Left kidney (tissue), 1 donor: ENCODE measurements at regions not wholly inside any gene's neighbourhood (a gene's known extent, or its start where the extent isn't known, plus 50 kb on each side); places are given as distances from the start of the nearest gene placed in this dataset.

ENCODE experiments used
- DNase-seq: peaks from one replicate; pipeline ENCODE4 v3.0.0-alpha.2; 2013

DNA sequence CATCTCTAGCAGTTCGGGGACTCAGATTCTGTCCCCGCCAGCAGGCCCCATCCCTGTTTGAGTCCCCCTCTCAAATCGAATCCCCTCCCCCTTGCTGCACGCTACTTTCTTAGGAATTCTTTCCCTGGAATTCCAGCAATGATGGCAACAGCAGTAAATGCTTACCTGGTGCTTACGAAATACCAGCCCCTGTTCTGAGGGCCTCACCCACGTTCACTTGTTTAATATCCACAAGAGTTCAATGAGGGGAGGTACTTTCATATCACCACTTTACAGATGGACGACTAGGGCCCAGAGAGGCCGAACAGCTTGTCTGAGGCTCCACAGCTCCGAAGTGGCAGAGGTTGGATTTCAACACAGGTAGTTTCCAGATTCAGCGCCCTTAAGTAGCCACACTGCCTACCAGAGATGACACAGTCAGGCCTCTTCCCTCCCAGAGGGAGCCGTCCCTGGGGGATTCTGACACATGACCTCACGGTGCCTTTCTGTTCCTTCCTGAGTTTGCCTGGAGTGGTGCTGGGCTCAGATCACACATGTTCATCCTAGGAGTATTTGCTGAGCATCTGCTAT is 120.7 kb upstream of the GSE1 start:
- no peak for DNase-seq

DNA sequence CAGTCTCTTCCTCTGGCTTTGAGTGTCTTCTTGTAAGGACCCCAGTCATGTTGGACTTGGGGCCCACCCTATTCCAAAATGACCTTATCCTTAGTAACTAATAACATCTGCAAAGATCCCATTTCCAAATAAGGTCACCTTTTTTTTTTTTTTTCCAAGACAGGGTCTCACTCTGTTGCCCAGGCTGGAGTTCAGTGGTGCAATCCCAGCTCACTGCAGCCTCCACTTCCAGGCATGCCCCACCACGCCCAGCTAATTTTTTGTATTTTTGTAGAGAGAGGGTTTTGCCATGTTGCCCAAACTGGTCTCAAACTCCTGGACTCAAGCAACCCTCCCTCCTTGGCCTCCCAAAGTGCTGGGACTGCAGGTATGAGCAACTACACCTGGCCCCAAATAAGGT is 118.8 kb upstream of the GSE1 start:
- no peak for DNase-seq

DNA sequence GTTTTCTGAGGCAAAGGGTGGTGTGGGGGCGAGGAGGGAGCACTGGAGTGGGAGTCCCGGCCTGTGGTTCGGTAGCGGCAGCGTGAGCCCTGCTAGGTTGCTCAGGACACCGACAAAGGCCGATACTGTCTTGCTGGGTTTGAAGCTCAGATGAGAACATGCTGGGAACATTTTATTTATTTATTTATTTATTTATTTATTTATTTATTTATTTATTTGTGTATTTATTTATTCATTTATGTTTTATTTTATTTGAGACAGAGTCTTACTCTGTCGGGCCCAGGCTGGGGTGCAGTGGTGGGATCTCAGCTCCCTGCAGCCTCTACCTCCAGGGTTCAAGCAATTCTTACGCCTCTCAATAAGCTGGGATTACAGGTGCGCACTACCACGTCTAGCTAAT is 117.9 kb upstream of the GSE1 start:
- no peak for DNase-seq

DNA sequence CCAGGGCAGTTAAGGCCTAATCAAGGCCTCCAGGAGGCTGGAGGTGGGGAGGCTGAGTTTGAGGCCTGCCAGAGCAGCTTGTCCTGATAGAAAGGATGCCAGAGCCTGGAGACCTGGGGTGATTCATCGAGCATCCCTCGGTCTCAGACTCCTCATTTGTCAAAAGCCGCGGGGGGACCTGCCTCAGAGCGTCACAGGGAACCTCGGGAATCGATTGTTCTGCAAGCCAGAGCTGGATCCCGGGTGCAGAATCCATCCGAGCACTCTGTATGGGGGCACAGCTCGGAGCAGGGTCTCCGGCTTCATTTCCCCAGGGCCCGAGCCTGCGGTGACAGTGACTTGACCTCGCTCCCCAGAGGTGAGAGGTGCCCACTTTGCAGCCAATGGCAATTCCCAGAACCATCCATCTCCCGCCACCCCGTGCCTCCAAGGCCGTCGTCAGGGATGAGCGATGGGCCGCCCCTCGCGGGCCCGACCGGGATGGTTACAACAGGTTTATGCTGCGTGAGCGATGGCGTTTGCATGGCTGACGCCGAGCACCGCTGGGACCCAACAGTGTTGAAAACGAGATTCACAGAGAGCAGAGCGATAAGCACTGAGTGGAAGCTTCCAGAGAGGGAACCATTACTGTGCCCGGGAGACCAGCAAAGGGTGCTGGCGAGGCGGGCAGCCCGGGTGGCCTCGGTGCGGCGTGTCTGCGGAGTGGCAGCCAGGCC is 117.1 kb upstream of the GSE1 start:
- no peak for DNase-seq

DNA sequence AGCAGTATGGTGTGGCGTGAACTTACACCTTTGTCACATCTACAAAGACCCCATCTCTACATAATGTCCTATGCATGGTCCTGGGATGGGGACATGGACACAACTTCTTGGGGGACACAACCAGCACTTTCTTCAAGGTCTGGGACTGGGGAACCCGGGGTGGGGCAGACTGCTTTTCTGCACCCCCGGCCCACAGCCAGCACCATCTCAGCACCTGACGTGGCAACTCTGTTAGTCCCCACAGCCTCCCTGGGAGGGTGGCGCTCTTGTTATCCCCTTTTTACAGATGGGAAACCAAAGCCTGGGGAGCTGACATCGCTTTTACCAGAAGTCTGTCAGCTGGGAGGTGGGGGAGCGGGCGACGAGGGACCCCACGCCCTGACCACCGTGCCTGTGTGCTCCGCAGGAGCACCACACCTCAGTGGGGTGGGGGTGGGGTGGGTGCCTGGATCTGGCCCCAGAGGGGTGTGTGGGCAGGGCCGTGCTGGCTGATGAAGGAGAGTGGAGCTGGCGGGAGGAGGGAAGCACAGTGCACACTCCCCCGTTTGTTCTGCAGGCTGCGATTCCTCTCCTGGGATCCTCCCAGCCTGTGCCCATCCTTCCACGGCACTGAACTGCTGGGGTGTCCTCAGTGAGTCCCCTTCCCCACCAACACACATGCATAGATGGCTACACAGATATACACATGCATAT is 115.4 kb upstream of the GSE1 start:
- no peak for DNase-seq

DNA sequence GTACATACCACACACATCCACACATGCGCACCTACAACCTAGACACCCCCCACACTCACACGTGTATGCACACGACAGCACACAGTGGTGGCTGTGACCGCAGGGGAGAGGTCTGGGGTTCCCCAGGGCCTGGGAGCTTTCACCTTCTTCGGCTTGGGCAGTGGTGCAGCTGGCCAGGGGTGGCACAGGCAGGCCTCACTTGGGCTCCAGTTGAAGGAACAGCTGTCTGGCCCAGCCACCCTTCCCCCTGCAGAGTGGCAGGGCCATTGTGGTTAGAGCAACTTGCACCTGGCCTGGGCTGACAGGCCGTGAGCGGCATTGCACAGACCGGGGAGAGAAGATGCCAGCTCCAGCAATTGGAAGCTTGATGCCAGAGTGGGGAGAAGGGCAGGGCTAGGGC is 114.5 kb upstream of the GSE1 start:
- DNase-seq, result no peak

DNA sequence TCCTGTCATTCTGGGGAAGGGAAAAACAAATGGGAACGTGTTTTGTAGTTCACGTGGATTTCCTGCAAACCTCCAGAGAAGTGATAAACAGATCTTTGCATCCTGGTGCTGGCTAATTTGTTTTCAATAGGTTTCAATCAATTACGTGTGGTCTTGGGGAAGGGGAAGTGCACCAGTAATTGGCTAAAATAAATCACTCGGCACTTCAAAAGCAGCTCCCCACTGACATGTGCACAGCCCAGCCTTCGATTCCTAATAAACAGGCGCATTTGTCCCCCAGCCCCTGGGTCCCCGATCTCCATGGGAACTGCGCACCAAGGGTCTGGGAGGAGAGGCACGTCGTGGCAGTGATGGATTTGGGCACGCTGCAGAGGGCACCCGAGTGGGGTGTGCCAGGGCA is 112.9 kb upstream of the GSE1 start:
- DNase-seq, result no peak

DNA sequence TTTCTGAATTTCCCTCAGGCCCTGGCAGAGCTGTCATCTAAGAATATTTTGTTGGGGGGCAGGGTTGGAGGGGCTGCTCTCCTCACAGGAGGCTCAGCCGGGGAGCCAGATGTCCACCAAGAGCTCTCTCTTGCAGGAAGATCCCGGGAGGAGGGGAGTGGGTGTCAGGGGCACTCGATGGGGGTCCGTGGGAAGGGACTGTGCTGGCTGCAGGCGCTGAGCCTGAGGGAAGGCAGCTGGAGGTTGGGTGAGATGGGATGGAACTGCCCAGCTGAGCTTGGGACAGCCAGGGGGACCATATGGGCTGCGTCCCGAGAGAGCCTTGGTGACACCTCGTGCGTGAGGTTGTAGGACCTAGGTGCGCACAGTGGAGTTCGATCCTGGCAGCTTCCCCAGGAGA is 111.2 kb upstream of the GSE1 start:
- DNase-seq, result no peak

DNA sequence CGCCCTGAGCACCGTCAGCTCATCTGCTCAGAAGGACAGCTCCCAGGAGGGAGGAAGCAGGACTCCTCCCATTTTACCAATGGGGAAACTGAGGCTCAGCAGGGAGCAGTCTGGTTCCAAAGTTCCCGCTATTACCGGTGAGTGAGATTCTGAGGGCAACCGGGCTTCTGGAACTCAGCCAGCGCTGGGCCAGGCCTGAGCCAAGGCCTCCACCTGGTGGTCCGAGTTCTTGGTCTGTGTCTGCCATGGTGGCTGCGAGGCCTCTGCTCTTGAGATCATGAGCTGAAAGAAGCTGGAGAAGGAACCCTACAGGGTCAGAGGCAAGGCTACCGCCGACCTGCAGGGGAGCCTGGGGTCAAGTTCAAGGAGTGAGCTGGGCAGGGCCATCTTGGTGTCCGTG is 110.8 kb upstream of the GSE1 start:
- DNase-seq, result no peak

DNA sequence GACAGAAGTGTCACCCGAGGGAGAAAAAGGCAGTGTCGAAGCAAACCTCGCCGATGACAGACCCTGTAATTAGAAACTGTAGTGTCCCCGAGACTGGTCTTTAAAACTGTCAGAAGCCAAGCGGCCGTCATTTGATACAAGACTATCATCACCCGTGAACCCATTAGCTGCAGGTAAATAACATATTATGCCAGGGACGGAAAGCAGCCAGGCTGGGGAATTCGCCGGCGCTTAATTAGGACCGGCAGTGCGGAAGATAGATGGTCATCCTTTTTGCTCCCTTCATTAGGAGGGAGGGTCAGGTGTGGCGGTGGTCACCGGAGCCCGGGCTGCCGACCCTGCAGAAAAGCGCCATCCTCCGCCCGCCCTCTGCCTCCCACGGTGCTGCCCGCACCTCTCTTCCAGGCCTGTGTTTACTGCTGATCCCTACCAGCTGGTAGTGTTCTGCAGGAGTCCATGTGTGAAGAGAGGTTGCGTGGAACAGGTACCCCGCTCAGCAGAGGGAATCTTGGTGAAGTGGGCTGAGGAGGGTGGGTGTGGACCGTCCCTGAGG is 109.4 kb upstream of the GSE1 start:
- no peak for DNase-seq

DNA sequence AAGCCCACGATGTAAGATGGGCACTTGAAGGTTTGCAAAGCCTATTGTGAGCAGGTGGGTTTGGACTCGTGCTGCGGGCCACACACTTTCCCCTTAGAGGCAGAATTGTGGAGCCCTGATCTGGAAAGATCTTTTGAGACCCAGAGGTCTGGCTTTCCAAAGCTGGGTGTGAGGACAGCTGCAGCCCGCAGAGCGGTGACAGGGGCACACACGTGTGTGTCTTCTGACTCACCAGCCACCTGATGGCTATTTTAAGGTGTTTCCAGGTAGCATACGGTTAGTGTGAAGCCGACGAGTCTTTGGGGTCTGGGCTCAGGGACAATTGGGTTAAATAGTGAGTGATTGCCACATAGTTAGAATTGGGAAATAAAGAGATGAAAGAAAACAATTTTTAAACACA is 108.9 kb upstream of the GSE1 start:
- DNase-seq, result no peak

DNA sequence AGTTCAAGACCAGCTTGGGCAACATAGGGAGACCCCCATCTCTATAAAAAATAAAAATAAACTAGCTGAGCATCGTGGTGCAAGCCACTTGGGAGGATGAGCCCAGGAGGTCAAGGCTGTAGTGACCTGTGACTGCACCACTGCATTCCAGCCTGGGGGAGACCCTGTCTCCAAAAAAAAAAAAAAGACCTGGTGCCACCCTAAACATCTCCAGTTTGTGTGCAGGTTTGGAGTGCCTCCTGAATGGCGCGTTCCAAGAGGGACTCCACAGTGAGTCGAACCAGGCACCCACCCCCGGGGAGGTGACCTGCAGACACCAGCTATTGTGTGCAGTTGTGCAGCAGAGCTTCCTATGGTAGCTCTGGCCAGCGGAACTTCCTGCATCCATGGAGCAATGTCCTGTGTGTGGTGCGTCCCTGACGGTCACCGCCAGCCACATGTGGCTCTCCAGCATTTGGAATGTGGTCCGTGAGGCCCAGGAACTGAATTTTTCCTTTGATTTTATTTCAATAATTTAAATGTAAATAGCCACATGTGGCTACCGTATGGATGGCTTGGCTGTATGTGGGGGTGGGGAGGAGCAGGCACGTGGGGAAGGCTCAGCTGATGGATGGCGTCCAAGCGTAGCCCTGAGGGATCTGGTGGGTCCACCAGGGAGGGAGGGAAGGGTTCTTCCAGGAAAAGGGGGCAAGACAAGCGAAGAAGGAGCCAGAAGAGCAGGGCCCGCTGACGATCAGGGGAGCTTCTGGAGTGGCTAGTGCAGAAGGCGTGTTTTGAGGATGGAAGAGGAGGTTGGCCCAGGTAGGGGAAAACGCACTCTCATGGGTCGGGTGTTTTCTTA is 107.1 kb upstream of the GSE1 start:
- no peak for DNase-seq

DNA sequence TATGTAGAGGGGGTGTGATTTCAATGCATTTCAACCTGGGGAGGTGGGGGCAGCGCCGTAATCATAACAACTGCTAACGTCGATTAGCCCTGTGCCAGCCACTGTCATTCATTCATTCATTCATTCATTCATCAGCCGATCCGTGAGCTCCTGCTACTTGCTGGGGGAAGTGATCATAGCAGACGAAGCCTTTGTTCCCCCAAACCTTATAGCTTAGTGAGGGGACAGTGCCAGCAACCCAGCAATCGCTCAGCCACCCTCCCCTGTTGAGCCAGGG is 106.5 kb upstream of the GSE1 start:
- no peak for DNase-seq

DNA sequence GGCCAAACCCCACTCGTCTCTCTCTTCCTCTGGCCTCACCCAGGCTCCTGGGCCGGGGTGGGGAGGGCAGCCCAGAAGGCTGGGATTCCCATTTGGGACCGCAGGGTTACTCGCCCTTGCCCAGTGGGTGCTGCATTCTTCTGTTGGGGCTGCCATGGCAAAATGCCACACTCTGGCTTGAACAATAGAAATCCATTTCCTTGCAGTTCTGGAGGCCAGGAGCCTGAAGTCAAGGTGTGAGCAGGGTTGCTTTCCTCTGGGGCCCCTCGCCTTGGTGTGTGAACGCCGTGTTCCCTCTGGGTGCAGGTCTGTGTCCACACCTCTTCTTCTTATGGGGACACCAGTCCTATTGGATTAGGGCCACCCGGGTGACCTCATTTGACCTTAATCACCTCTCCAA is 105.8 kb upstream of the GSE1 start:
- no peak for DNase-seq

DNA sequence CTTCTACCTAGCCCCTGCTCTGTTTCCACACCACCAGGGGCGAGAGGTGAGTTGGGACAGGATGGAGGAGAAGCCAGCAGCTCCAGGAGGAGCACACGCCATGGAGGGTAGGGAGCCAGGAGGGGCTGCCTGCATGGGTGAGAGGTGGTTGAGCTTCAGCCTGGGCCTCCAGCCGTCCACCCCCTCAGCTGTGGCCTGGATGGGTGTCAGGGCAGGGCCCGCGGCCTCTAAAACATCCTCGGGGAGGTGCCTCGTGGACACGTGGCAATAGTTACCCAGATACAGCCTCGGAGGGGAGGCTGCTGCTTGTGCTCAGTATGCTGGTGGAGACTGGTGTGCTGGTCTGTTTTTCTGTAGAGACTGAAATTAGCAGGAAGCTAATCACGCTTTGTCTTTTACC is 104.7 kb upstream of the GSE1 start:
- no peak for DNase-seq

DNA sequence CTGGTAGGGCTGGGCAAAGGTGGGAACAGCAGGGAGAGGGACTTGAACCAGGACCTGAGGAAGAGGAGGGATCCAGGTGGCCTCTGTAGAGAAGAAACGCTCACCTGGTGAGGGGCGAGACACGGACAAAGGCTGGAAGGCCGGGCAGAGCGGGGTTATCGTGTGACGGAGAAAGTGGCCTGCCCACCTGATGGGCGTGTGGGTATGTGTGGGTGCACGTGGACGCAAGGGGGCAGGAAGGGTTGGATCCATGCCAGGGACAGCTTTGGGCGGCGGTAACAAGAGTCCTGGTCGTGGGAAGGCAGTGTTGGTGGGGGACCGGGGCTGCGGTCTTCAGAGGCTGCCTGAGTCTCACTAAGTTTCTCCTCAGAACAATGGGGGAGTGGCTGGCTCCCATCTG is 104.1 kb upstream of the GSE1 start:
- DNase-seq, result no peak

DNA sequence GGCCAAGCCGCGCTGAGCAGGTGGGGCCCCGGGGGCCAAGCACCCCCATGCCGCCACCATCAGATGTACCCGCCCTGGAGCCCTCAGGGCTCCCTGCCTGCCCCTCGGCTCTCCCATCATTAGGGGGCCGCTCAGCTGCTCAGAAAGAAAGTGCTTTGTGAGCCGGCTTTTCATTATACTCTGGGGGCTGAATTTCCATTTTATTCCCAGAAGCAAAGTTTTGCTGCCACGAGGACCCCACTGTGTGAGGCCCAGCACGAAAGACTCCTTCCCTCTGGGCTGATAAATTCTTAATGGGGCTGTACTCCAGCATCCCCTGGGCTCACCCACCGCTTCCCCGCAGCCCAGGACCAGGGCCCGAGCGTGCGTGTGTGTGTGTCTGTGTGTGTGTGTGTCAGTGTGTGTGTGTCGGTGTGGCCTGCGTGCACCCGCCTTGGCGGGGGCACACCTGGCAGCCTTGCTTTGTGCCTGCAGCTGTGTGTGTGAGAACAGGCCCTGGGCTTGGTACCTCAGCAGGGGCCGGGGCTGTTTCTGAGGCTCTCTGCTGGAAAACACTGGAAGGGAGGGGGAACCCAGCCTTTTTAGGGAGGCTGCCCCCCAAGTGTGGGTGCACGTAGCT is 103.0 kb upstream of the GSE1 start:
- DNase-seq, result no peak

DNA sequence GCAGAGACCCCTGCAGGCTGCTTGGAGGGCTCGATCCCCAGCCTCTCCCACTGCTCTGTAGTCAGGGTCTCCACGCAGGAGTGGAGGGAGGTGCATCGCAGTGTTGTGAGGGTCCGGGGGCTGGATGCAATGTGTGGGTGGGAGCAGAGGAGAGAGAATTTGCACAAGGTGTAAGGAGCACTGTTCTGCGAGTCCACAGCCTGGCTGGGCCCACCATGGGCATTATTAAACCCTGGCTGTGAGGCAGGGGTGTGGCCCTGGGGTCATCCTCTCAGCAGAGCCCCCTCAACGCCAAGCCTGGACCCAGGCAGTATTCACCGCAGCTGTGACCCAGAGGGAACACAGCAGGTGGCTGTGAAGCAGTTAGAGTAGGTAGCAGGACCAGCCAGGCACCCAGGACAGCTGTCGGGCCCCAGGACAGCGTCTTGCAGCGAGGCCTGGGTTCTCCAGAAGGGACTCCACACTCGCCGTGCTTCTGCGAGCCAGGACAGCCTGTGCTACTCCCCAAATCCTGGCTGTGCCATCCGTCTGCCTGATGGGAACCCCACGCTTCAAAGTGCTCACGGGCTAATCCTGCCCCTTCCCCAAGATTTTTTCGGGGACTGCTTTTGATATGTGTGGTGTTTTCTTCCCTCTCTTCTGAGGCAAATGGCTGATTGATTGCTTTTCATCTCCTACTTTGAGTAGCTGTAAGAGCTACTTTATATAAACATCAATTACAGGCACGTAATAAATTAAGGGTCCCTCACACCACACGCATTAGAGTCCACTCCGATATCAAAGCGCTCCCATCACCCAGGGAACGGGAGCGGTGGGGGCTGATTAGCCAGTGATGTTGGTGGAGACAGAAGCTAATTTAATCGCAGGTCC is 100.9 kb upstream of the GSE1 start:
- no peak for DNase-seq

DNA sequence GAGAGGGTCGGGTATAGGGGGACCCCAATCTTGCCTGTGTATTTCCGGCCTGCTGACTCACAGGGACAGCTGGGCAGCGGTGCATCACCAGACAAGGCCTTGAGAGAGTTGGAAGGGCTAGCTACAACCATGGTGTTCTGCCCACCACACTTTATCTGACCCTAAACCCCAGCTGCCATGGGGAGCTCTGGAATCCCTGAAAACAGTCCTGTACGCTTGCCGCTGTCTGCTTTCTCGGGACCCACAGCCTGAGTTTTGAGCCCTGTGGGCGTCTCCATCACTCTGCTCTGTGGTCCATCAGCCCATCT is 100.4 kb upstream of the GSE1 start:
- DNase-seq, result no peak

DNA sequence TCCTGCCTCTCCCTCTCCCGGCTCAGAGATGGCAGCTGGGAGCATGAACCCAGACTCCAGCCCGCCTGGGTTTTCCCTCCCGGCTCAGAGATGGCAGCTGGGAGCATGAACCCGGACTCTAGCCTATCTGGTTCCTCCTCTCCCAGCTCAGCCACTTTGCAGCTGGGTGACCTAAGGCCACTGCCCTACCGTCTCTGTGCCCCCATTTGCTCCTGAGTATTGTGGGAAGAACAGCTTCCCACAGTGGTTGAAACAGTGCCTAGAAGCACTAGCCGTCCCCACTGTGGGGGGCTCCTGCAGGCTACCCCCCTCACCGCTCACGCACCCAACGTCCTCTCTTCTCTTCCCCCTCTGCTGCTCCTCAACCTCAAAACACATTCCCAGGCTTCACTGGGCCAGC is 99.9 kb upstream of the GSE1 start:
- no peak for DNase-seq

DNA sequence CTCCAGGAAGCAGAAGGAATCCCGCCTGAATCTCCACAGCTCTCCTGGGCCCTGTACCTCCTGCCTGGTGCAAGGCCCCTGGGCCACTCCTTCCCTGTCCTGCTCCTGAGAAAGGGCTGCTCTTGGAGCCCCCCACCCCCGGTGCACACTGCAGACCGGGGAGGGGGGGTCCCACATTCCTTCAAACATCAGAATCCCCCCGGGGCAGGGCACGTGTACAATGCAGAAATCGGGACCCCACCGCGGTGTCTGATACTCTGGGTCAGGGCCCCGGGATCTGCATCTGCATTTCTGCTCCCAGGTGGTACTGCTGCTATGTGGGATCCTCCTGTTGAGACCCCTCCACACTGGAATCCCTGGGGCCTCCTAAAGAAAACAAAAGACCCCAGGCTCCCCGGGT is 99.5 kb upstream of the GSE1 start:
- DNase-seq, result no peak

DNA sequence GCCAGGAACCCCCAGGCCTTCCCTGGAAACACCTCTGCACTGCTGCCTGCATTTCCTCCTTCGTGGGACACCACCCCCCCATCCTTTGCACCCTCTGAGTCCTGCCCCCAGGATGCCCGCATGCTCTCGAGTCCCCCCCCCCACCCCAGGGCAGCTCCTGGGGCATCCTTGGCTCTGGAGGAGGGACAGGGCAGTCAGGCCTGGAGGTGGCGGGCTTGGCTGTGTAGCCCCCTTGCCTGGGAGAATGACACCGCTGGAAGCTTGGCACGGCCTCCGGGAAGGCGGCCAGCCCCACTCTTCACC is 98.9 kb upstream of the GSE1 start:
- DNase-seq, result no peak
